Omental fat pad (tissue), 3 donors: ENCODE measurements at regions not wholly inside any gene's neighbourhood (a gene's known extent, or its start where the extent isn't known, plus 50 kb on each side); places are given as distances from the start of the nearest gene placed in this dataset.

ENCODE experiments used
- ATAC-seq: fragments of 150-250 bp; one replicate; pipeline ENCODE4 v1.9.1; 2016; ENCODE audit warnings: mild to moderate bottlenecking, moderate library complexity; ENCODE audit not compliant: low FRiP score
- DNase-seq: peaks from one replicate; pipeline ENCODE4 v3.0.0-alpha.2; 2019; ENCODE audit warnings: low spot score
- TF ChIP-seq, protein P1 (sequence below), 3 donors: fragments of 450-650 bp; IDR thresholded peaks; one replicate each; pipeline ENCODE4 v1.5.1; 2016 to 2017; ENCODE audit warnings: antibody characterized with exemption in 3 of 3, mild to moderate bottlenecking in 3 of 3, moderate library complexity in 2 of 3

DNA sequence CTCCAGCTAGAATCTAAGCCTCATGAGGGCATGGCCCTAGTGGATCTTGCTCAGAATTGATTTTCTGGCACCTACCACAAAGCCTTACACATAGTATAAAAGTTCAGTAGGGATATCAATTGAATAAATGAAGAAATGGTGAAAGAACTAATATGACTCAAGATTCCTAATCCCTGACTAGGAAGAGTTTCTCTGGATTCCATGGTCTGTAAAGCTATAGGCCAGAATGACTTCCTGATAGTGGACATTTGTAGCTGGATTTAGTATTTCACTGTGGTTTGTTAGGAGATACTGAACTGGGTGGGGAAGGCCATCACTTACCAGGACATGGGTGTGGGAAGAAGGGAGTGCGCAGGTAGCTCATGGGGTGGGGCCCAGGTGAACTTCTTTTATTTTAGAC lies 168.9 kb downstream of the RAP2B start:
- TF ChIP-seq, protein P1, sequence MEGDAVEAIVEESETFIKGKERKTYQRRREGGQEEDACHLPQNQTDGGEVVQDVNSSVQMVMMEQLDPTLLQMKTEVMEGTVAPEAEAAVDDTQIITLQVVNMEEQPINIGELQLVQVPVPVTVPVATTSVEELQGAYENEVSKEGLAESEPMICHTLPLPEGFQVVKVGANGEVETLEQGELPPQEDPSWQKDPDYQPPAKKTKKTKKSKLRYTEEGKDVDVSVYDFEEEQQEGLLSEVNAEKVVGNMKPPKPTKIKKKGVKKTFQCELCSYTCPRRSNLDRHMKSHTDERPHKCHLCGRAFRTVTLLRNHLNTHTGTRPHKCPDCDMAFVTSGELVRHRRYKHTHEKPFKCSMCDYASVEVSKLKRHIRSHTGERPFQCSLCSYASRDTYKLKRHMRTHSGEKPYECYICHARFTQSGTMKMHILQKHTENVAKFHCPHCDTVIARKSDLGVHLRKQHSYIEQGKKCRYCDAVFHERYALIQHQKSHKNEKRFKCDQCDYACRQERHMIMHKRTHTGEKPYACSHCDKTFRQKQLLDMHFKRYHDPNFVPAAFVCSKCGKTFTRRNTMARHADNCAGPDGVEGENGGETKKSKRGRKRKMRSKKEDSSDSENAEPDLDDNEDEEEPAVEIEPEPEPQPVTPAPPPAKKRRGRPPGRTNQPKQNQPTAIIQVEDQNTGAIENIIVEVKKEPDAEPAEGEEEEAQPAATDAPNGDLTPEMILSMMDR (IDR thresholded peaks at IDR 0.05), result no peak
- DNase-seq (no peak), ATAC-seq (no peak)

DNA sequence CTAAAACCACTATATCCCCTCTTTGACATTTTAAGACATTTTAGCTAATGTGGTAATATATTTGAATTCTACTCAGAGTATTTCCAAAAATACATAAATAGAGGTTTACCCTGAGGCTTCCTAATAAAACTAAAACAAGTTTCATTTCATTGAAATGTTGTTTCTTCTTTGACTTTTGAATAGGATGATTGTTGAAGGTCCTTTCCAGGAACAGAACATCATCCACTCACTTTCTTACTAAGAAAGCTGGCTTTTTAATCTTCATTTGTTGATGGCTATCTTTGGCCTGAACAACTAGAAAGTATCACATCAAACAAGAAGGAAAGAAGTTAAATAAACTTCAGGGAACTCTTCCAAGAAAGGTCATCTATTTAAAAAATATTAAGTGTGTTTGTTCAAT lies 169.7 kb downstream of the RAP2B start:
- ATAC-seq, result no peak
- DNase-seq, result no peak
- TF ChIP-seq, protein P1 (IDR thresholded peaks at IDR 0.05), result no peak

DNA sequence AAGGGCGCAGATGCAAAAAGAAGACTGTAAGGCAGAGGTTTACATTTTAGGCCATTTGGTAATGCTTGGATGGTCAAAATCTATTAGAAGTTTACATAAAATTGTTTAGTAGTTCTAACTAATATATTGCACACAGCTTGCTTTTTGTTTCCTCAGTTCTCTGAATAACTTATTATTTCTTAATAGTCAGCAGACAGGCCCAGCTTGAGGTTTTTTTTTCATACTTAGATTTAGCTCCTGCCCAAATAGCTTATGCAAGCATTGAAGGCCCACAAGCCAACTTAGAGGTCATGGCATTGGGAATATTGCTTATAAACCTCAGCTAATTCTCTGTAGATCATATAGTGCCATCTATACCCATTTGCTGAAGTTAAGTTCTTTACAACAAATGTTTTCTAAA lies 172.5 kb downstream of the RAP2B start:
- ATAC-seq (no peak), DNase-seq (no peak)
- TF ChIP-seq, protein P1 (IDR thresholded peaks at IDR 0.05), result no peak

DNA sequence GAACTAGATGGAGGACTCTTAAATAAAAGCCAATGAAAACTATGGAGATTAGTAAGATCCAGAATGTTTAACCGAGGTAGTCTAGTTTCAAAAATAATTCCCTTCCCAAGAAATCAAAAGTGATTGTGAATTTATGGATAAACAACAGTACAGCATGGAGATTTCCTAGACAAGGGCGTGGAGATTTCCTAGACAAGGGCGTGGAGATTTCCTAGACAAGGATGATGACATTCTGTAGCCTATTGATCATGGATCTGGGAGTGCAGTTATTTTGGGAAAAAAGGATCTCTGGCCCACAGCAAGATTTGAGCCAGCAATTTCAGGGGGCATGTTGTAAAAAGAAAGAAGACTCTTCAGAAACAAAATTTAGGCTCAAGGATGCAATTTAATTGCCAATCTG lies 175.3 kb downstream of the RAP2B start:
- TF ChIP-seq, protein P1 (IDR thresholded peaks at IDR 0.05), result no peak
- ATAC-seq (no peak), DNase-seq (no peak)

DNA sequence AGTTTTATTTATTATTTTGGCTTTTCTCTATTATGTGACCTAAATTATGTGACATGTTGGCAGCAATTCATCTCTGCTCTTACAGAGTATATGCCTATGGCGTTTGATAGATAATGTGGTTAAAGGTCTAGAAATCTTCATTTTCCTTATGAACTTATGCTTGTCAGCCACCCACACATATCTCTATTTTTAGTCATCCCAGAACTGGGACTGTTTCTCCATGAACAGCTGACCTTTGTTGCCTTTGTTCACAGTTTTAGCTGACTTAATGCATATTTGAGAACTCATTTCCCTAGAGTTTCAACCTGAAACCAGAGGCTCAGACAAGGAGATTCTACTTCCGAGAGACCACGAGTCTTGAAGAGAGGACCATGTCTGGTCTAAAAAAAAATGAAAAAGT lies 176.5 kb downstream of the RAP2B start:
- TF ChIP-seq, protein P1 (IDR thresholded peaks at IDR 0.05), result no peak
- no peak for DNase-seq
- ATAC-seq, result peak; percentile 51

DNA sequence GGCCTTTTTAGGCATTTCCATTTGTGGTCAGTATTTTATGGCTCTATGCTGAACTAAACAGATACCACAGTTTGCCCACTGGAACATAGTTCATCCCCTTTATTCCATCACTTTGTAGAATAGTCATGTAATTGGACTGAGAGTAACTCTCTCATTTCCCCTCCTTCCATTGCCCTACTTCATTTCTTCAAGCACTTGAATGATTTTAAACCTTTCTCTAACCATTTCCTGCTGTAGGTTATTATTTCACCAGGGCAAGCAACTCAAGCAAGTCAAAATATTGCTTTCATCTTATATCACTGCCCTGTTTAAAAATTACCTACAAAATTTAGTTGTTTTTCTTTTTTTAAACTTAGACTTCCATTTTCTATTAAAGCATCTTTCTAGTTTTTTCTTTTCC lies 177.0 kb downstream of the RAP2B start:
- TF ChIP-seq, protein P1 (IDR thresholded peaks at IDR 0.05), result no peak
- no peak for DNase-seq
- no peak for ATAC-seq

DNA sequence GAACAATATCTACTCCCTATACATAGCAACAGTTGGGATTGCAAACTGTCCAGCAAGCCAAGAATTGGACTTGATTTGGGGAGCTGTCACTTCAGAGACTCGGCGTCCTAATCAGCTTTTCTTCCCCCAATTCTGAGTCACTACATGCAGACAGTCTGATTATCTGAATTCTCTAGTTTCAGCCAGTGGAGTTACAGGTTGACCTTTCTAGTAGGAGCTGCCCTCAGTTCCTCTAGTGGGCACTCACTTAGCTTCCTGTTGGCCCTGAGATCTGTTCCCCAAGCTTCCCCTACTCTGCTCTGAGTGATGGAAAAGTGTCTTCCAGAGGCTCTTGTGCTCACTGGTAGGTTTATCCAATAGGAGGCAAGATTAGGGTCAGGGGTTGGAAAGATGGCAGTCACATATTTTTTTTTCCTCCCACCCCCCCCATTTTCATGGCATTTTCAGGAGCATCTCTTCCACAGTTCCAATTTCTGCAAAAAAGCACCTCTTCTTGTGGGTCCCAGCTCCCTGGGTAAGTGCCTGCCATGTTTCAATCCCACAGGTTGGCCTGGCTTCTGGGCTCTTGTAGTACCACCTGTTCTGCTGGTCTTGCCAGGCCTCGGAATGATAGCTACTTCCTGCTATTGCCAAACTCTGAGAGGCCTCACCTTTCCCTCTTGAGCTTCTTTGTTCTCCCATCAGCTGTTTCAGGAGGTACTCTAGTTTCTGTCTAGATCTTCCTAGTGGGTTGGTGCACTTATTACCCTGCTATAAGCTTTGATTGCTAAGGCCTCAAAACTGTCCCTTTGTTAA lies 182.2 kb downstream of the RAP2B start:
- ATAC-seq (no peak), DNase-seq (no peak)
- TF ChIP-seq, protein P1 (IDR thresholded peaks at IDR 0.05), result no peak
